Left ventricle myocardium inferior (tissue), 1 donor: ENCODE measurements at regions not wholly inside any gene's neighbourhood (a gene's known extent, or its start where the extent isn't known, plus 50 kb on each side); places are given as distances from the start of the nearest gene placed in this dataset.

Experiments used
- DNase-seq: peaks from one replicate; pipeline ENCODE4 v3.0.0-alpha.2; 2020
- H3K27ac ChIP-seq: fragments of 200-600 bp; replicated peaks from 2 replicates; pipeline ENCODE4 v1.8.0; 2021
- H3K27me3 ChIP-seq: fragments of 200-600 bp; 2 replicates; pipeline ENCODE4 v1.8.0; 2021; ENCODE audit warnings: low read depth
- H3K36me3 ChIP-seq: fragments of 200-600 bp; 2 replicates; pipeline ENCODE4 v1.8.0; 2021
- H3K4me1 ChIP-seq: fragments of 200-600 bp; 2 replicates; pipeline ENCODE4 v1.8.0; 2021
- H3K4me3 ChIP-seq: fragments of 200-600 bp; 2 replicates; pipeline ENCODE4 v1.8.0; 2021; ENCODE audit warnings: mild to moderate bottlenecking, moderate library complexity
- H3K9me3 ChIP-seq: fragments of 200-600 bp; replicated peaks from 2 replicates; pipeline ENCODE4 v1.8.0; 2021
- CTCF ChIP-seq: fragments of 200-600 bp; IDR thresholded peaks from 2 replicates; pipeline ENCODE4 v1.8.0; 2021; ENCODE audit warnings: antibody characterized with exemption, mild to moderate bottlenecking, borderline replicate concordance
- intact Hi-C: fragments of 100-400 bp; cut with micrococcal nuclease; formaldehyde crosslinking; loops from one replicate; pipeline ENCODE4 v1.11.0; 2022
- donor health status: DM: no; HTN: yes; CAD: no; lungs with severe emphysema.

GRCh38 chr1:177800400-177801088 is 169.3 kb downstream of the SEC16B start:
- no peak for TF ChIP-seq CTCF
- H3K9me3 ChIP-seq, result peaks cover 22% of the 10 kb centered on the region
- peaks cover 65% of the 10 kb centered on the region for H3K27me3 ChIP-seq
- H3K27ac ChIP-seq, result no peak overlapping the region
- H3K36me3 ChIP-seq, result no peaks in the 10 kb centered on the region
- no peak for DNase-seq
- intact Hi-C loops, result no loop called here
- H3K4me3 ChIP-seq, result no peak overlapping the region
- no peaks in the 10 kb centered on the region for H3K4me1 ChIP-seq

GRCh38 chr1:177799746-177800145 is 170.1 kb downstream of the SEC16B start:
- intact Hi-C loops, result no loop called here
- DNase-seq, result no peak
- H3K27me3 ChIP-seq, result peaks cover 65% of the 10 kb centered on the region
- no peak overlapping the region for H3K4me3 ChIP-seq
- no peaks in the 10 kb centered on the region for H3K4me1 ChIP-seq
- peaks cover 16% of the 10 kb centered on the region for H3K9me3 ChIP-seq
- no peaks in the 10 kb centered on the region for H3K36me3 ChIP-seq
- H3K27ac ChIP-seq, result no peak overlapping the region
- no peak for TF ChIP-seq CTCF

- no peaks in the 10 kb centered on the region for H3K36me3 ChIP-seq
- H3K27me3 ChIP-seq, result peaks cover 69% of the 10 kb centered on the region
- no peak for TF ChIP-seq CTCF
- DNase-seq, result no peak
- peaks cover 4% of the 10 kb centered on the region for H3K9me3 ChIP-seq
- no peak overlapping the region for H3K4me3 ChIP-seq
- H3K4me1 ChIP-seq, result no peaks in the 10 kb centered on the region
- no peak overlapping the region for H3K27ac ChIP-seq
- intact Hi-C loops, result no loop called here
Measured at GRCh38 chr1:177798614-177799013, 171.2 kb downstream of the SEC16B start.

GRCh38 chr1:177796561-177796960 is 173.3 kb downstream of the SEC16B start:
- no peak overlapping the region for H3K27ac ChIP-seq
- H3K27me3 ChIP-seq, result peaks cover 80% of the 10 kb centered on the region
- no peak for TF ChIP-seq CTCF
- DNase-seq, result no peak
- no peaks in the 10 kb centered on the region for H3K36me3 ChIP-seq
- H3K4me1 ChIP-seq, result no peaks in the 10 kb centered on the region
- intact Hi-C loops, result no loop called here
- no peak overlapping the region for H3K4me3 ChIP-seq
- no peaks in the 10 kb centered on the region for H3K9me3 ChIP-seq

GRCh38 chr1:177794376-177794991 is 175.4 kb downstream of the SEC16B start:
- H3K9me3 ChIP-seq, result no peaks in the 10 kb centered on the region
- H3K36me3 ChIP-seq, result no peaks in the 10 kb centered on the region
- H3K4me1 ChIP-seq, result no peaks in the 10 kb centered on the region
- H3K27ac ChIP-seq, result no peak overlapping the region
- peaks cover 72% of the 10 kb centered on the region for H3K27me3 ChIP-seq
- no peak for DNase-seq
- intact Hi-C loops, result no loop called here
- H3K4me3 ChIP-seq, result no peak overlapping the region
- TF ChIP-seq CTCF, result no peak
